T47D (cell line): ENCODE measurements at regions not wholly inside any gene's neighbourhood (a gene's known extent, or its start where the extent isn't known, plus 50 kb on each side); places are given as distances from the start of the nearest gene placed in this dataset.
A peak's percentile ranks its signal among the peaks of the same experiment; 100 is the strongest.
"Not testable (repeated sequence)": the region's sequence is repeated elsewhere in the genome, so short reads cannot be mapped to it uniquely, and the experiment has no call there.

Experiments used
- DNase-seq, 2 experiments: peaks; one replicate each; pipeline versions ENCODE4 v3.0.0 to v3.0.0-alpha.2; 2011 to 2012; ENCODE audit warnings: low read depth in 1 of 2, low spot score in 1 of 2
- JUND ChIP-seq: IDR thresholded peaks from 2 replicates; pipeline ENCODE4 v1.6.1; 2012; ENCODE audit warnings: low read depth
- in situ Hi-C: cut with HindIII; loops from 2 replicates; pipeline ENCODE4 v1.10.0; 2016; ENCODE audit warnings: low sequenced_read_pairs, low pct_unique_long_range_greater_than_20kb

DNA sequence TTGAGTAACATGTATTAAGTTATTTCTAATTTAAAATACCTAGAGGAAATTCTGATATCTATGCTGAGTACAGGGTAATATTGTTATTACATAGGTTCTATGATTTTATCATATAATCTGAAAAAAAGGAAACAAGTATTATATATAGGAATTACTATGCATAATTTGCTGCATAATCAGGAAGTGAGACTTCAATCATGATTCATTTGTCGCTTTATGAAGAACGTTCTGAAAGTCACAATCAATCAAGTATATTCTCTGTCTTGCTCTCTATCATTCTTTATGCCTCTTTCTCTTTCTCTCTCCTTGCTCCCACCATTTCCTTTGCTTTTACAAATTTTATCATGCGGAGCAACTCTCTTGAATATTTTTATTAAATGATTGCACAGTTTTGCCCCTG is 1130.3 kb downstream of the PLA2G4A start:
- in situ Hi-C loops, result no loop called here
- TF ChIP-seq JUND, result no peak
- no peak for DNase-seq

- no peak for DNase-seq
- TF ChIP-seq JUND, result no peak
- in situ Hi-C loops, result no loop called here
These were observed 1131.4 kb downstream of the PLA2G4A start for GRCh38 chr1:187960125-187960638.

GRCh38 chr1:187961895-187962294 is 1133.1 kb downstream of the PLA2G4A start:
- TF ChIP-seq JUND, result no peak
- no peak for DNase-seq
- in situ Hi-C loops, result no loop called here

DNA sequence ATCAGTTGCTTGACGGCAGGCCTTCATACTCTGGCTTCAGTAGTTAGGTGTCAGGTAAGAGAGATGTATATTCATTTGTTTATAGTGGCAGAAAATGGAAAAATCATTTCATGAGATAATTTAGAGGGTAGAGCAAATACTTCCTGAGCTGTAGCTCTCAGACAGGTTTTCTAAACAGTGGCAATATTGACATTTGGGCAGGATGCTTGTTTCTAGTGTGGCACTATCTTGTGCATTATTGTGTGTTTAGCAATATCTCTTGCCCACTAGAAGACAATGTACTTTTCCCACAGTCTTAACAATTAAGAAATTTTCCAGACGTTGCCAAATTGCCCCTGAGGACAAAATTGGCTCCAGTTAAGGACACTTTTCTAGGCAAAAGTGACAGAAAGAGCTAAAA is 1143.1 kb downstream of the PLA2G4A start:
- peak in 1 of 2 experiments; percentile 48 for DNase-seq
- no peak for TF ChIP-seq JUND
- in situ Hi-C loops, result no loop called here

DNA sequence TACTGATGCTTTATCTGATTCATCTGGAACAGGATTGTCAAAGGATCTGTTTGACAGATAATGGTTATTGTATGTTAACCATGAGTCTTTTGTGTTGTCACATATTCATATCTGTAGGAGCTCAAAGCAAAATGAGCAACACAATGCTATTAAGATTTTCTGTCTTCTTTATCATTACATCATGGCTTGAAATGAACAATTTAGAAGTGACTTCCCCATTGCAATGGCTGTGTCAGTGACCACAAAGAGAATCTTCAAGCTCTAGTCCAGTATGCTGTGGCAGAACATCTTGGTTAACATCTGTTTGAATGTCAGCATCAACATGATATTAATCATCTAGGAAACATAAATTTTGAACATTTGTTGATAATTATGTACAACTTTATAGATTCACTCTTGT is 1148.5 kb downstream of the PLA2G4A start:
- no peak for DNase-seq
- no peak for TF ChIP-seq JUND
- in situ Hi-C loops, result no loop called here

- TF ChIP-seq JUND, result no peak
- in situ Hi-C loops, result no loop called here
- DNase-seq, result no peak
These were observed 1156.6 kb downstream of the PLA2G4A start for GRCh38 chr1:187985145-187985896.

GRCh38 chr1:187985897-187986654 is 1157.3 kb downstream of the PLA2G4A start:
- no peak for DNase-seq

DNA sequence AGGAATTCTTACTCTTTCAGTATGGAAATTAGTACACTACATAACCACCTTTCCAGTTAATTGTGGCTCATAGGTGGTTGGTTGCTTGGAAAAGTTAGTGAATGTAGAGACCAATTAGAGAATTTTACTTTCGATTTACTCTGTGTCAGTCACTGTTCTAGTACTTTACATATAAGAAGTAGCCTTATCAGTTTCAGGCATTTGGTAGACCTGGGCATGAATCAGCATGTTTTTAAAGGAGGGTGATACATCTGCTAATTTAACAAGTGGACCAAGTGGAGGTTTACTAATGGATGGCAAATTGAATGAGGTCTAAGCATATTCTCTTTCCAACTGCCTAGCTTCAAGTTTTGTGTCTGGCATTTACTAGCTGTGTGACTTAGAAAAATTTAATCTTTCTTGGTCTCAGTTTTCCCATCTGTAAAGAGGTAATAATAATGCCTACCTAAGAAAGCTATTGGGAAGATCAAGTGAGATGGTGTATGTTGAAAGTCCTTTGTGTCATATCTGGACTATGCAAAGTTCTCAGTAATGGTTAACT is 1158.6 kb downstream of the PLA2G4A start:
- in situ Hi-C loops, result no loop called here
- TF ChIP-seq JUND, result no peak
- DNase-seq, result no peak

More at GRCh38 chr1:187985897-187986654, 1157.3 kb downstream of the PLA2G4A start:
- no peak for TF ChIP-seq JUND
- in situ Hi-C loops, result no loop called here

GRCh38 chr1:187991944-187992343 is 1163.2 kb downstream of the PLA2G4A start:
- in situ Hi-C loops, result no loop called here
- TF ChIP-seq JUND, result no peak

GRCh38 chr1:187996780-187997179 is 1168.0 kb downstream of the PLA2G4A start:
- in situ Hi-C loops, result no loop called here
- TF ChIP-seq JUND, result no peak
- DNase-seq, result no peak

More at GRCh38 chr1:187991944-187992343, 1163.2 kb downstream of the PLA2G4A start:
- no peak for DNase-seq

- in situ Hi-C loops, result no loop called here
- DNase-seq, result peak; percentile 11 to 48
- no peak for TF ChIP-seq JUND
These were observed 1171.2 kb downstream of the PLA2G4A start for GRCh38 chr1:187999973-188000372.

GRCh38 chr1:188003687-188004086 is 1174.9 kb downstream of the PLA2G4A start:
- in situ Hi-C loops, result not testable (repeated sequence)
- DNase-seq, result peak in 1 of 2 experiments; percentile 54

- in situ Hi-C loops, result no loop called here
- DNase-seq, result no peak
- TF ChIP-seq JUND, result no peak
These were observed 1176.1 kb downstream of the PLA2G4A start for GRCh38 chr1:188004849-188005248.
